Neural progenitor cell (in vitro differentiated cells): ENCODE measurements at regions not wholly inside any gene's neighbourhood (a gene's known extent, or its start where the extent isn't known, plus 50 kb on each side); places are given as distances from the start of the nearest gene placed in this dataset.

Experiments used
- DNase-seq: peaks from one replicate; pipeline ENCODE4 v3.0.0-alpha.2; 2016; ENCODE audit warnings: low spot score
- H2AFZ ChIP-seq: fragments of 200-600 bp; sonication (generic); replicated peaks from 2 replicates; pipeline ENCODE4 v1.6.1; 2016; ENCODE audit warnings: antibody characterized with exemption
- H3F3A ChIP-seq: fragments of 200-600 bp; sonication (generic); 2 replicates; pipeline ENCODE4 v1.6.1; 2016; ENCODE audit warnings: antibody characterized with exemption, low read depth
- H3K27ac ChIP-seq: fragments of 200-600 bp; sonication (generic); 2 replicates; pipeline ENCODE4 v1.5.1; 2016; ENCODE audit warnings: mild to moderate bottlenecking
- H3K27me3 ChIP-seq: fragments of 200-600 bp; sonication (generic); 2 replicates; pipeline ENCODE4 v1.6.1; 2016; ENCODE audit warnings: mild to moderate bottlenecking, moderate library complexity
- H3K36me3 ChIP-seq: fragments of 200-600 bp; sonication (generic); 2 replicates; pipeline ENCODE4 v1.5.1; 2016
- H3K4me1 ChIP-seq: fragments of 200-600 bp; sonication (generic); 2 replicates; pipeline ENCODE4 v1.6.1; 2016; ENCODE audit warnings: mixed run types
- H3K4me2 ChIP-seq: fragments of 200-600 bp; sonication (generic); 2 replicates; pipeline ENCODE4 v1.6.1; 2016
- H3K4me3 ChIP-seq: fragments of 200-600 bp; sonication (generic); 2 replicates; pipeline ENCODE4 v1.5.1; 2016
- H3K79me2 ChIP-seq: fragments of 200-600 bp; sonication (generic); 2 replicates; pipeline ENCODE4 v1.6.1; 2016; ENCODE audit warnings: low read depth
- H3K9ac ChIP-seq: fragments of 200-600 bp; sonication (generic); 2 replicates; pipeline ENCODE4 v1.6.1; 2016
- H3K9me3 ChIP-seq: fragments of 200-600 bp; sonication (generic); 2 replicates; pipeline ENCODE4 v1.5.1; 2016; ENCODE audit warnings: low read depth
- H4K20me1 ChIP-seq: fragments of 200-600 bp; sonication (generic); 2 replicates; pipeline ENCODE4 v1.6.1; 2016; ENCODE audit warnings: low read depth
- H3K27ac Mint-ChIP-seq: 3 replicates; pipeline ENCODE4 v1.8.0; 2021; ENCODE audit warnings: mixed read lengths
- H3K27me3 Mint-ChIP-seq: 2 replicates; pipeline ENCODE4 v1.8.0; 2022; ENCODE audit warnings: low read depth, mild to moderate bottlenecking, inconsistent platforms, moderate library complexity, mixed read lengths; ENCODE audit not compliant: insufficient read depth
- H3K36me3 Mint-ChIP-seq: 3 replicates; pipeline ENCODE4 v1.8.0; 2021; ENCODE audit warnings: mixed read lengths
- H3K4me1 Mint-ChIP-seq: 3 replicates; pipeline ENCODE4 v1.8.0; 2021; ENCODE audit warnings: mixed read lengths
- H3K4me3 Mint-ChIP-seq: 3 replicates; pipeline ENCODE4 v1.8.0; 2021; ENCODE audit warnings: mild to moderate bottlenecking, moderate library complexity, mixed read lengths
- H3K9me3 Mint-ChIP-seq: 3 replicates; pipeline ENCODE4 v1.8.0; 2020; ENCODE audit warnings: mixed read lengths
- CTCF ChIP-seq: fragments of 200-600 bp; sonication (generic); IDR thresholded peaks from 2 replicates; pipeline ENCODE4 v1.5.1; 2017; ENCODE audit warnings: antibody characterized with exemption, mild to moderate bottlenecking
- EZH2 ChIP-seq: fragments of 200-600 bp; sonication (generic); IDR thresholded peaks from 2 replicates; pipeline ENCODE4 v1.6.1; 2017; ENCODE audit warnings: antibody characterized with exemption, mild to moderate bottlenecking, moderate library complexity
- EZH2phosphoT487 ChIP-seq: fragments of 200-600 bp; sonication (generic); IDR thresholded peaks from 2 replicates; pipeline ENCODE4 v1.6.1; 2017; ENCODE audit warnings: antibody characterized with exemption

- no peaks in the 10 kb centered on the region for H4K20me1 ChIP-seq
- Mint-ChIP-seq H3K27ac (no peak overlapping the region), H3K9me3 (peaks cover 9% of the 10 kb centered on the region), H3K27me3 (no peaks in the 10 kb centered on the region), H3K4me1 (no peaks in the 10 kb centered on the region), H3K36me3 (peaks cover 3% of the 10 kb centered on the region), H3K4me3 (no peak overlapping the region)
- no peak overlapping the region for H3K4me3 ChIP-seq
- no peaks in the 10 kb centered on the region for H3K9me3 ChIP-seq
- H3F3A ChIP-seq, result no peaks in the 10 kb centered on the region
- no peak overlapping the region for H3K9ac ChIP-seq
- no peaks in the 10 kb centered on the region for H3K36me3 ChIP-seq
- peaks cover 3% of the 10 kb centered on the region for H3K4me1 ChIP-seq
- TF ChIP-seq EZH2 (no peak), CTCF (no peak), EZH2phosphoT487 (no peak)
- H3K4me2 ChIP-seq, result no peak overlapping the region
- peak overlapping the region; percentile 26 for H2AFZ ChIP-seq
- H3K27ac ChIP-seq, result no peak overlapping the region
- H3K79me2 ChIP-seq, result no peaks in the 10 kb centered on the region
- no peaks in the 10 kb centered on the region for H3K27me3 ChIP-seq
- no peak for DNase-seq
Observed at GRCh38 chr4:124807421-124807820, 94.9 kb upstream of the ANKRD50 start.

- H3K27me3 ChIP-seq, result no peaks in the 10 kb centered on the region
- no peak for DNase-seq
- no peaks in the 10 kb centered on the region for H3K27me3 Mint-ChIP-seq
Observed at GRCh38 chr4:124806403-124806802, 93.9 kb upstream of the ANKRD50 start.

GRCh38 chr4:124804584-124804983 lies 92.1 kb upstream of the ANKRD50 start:
- H3K4me2 ChIP-seq, result no peak overlapping the region
- no peaks in the 10 kb centered on the region for H3K27me3 Mint-ChIP-seq
- TF ChIP-seq EZH2phosphoT487 (no peak), CTCF (no peak), EZH2 (no peak)
- no peak overlapping the region for H3K9ac ChIP-seq
- no peak overlapping the region for H3K27ac ChIP-seq
- H3K4me1 Mint-ChIP-seq, result no peaks in the 10 kb centered on the region
- H3K36me3 Mint-ChIP-seq, result no peaks in the 10 kb centered on the region
- H3K4me3 Mint-ChIP-seq, result no peak overlapping the region
- H2AFZ ChIP-seq, result peak overlapping the region; percentile 45
- DNase-seq, result no peak
- H3K27ac Mint-ChIP-seq, result no peak overlapping the region
- H3K79me2 ChIP-seq, result no peaks in the 10 kb centered on the region
- H3F3A ChIP-seq, result no peaks in the 10 kb centered on the region
- H3K27me3 ChIP-seq, result no peaks in the 10 kb centered on the region
- no peaks in the 10 kb centered on the region for H3K9me3 Mint-ChIP-seq
- H3K4me3 ChIP-seq, result no peak overlapping the region
- H3K4me1 ChIP-seq, result peaks cover 3% of the 10 kb centered on the region
- H4K20me1 ChIP-seq, result no peaks in the 10 kb centered on the region
- H3K36me3 ChIP-seq, result no peaks in the 10 kb centered on the region
- H3K9me3 ChIP-seq, result no peaks in the 10 kb centered on the region

More at GRCh38 chr4:124806403-124806802, 93.9 kb upstream of the ANKRD50 start:
- no peaks in the 10 kb centered on the region for H3K36me3 ChIP-seq
- no peaks in the 10 kb centered on the region for H3K79me2 ChIP-seq
- H3F3A ChIP-seq, result no peaks in the 10 kb centered on the region
- H3K4me1 ChIP-seq, result peaks cover 3% of the 10 kb centered on the region
- Mint-ChIP-seq H3K27ac (no peak overlapping the region), H3K36me3 (no peaks in the 10 kb centered on the region), H3K4me1 (no peaks in the 10 kb centered on the region), H3K4me3 (no peak overlapping the region), H3K9me3 (peaks cover 2% of the 10 kb centered on the region)
- no peak overlapping the region for H2AFZ ChIP-seq
- H3K4me2 ChIP-seq, result no peak overlapping the region
- no peaks in the 10 kb centered on the region for H3K9me3 ChIP-seq
- no peak overlapping the region for H3K9ac ChIP-seq
- TF ChIP-seq EZH2phosphoT487 (no peak), CTCF (no peak), EZH2 (no peak)
- H3K4me3 ChIP-seq, result no peak overlapping the region
- no peaks in the 10 kb centered on the region for H4K20me1 ChIP-seq
- no peak overlapping the region for H3K27ac ChIP-seq

- H3K27me3 ChIP-seq, result no peaks in the 10 kb centered on the region
- DNase-seq, result no peak
- H3K4me1 ChIP-seq, result no peaks in the 10 kb centered on the region
- Mint-ChIP-seq H3K4me3 (no peak overlapping the region), H3K9me3 (no peaks in the 10 kb centered on the region), H3K36me3 (no peaks in the 10 kb centered on the region), H3K4me1 (no peaks in the 10 kb centered on the region), H3K27me3 (no peaks in the 10 kb centered on the region), H3K27ac (no peak overlapping the region)
- no peaks in the 10 kb centered on the region for H3K79me2 ChIP-seq
- H3K4me2 ChIP-seq, result no peak overlapping the region
- H2AFZ ChIP-seq, result peak overlapping the region; percentile 45
- H3K36me3 ChIP-seq, result no peaks in the 10 kb centered on the region
- H3F3A ChIP-seq, result no peaks in the 10 kb centered on the region
- no peaks in the 10 kb centered on the region for H4K20me1 ChIP-seq
- H3K9me3 ChIP-seq, result no peaks in the 10 kb centered on the region
- no peak overlapping the region for H3K9ac ChIP-seq
- no peak overlapping the region for H3K4me3 ChIP-seq
- H3K27ac ChIP-seq, result no peak overlapping the region
- no peak for TF ChIP-seq CTCF
- TF ChIP-seq EZH2, result no peak
- no peak for TF ChIP-seq EZH2phosphoT487
Observed at GRCh38 chr4:124804041-124804440, 91.5 kb upstream of the ANKRD50 start.
